HUDEP-2 (cell line): ENCODE measurements at regions not wholly inside any gene's neighbourhood (a gene's known extent, or its start where the extent isn't known, plus 50 kb on each side); places are given as distances from the start of the nearest gene placed in this dataset.

Source experiments
- DNase-seq, 76 experiments: peaks; one replicate each; lab custom pipeline; 2025; ENCODE audit not compliant: unreplicated experiment in 76 of 76; lab: John Stamatoyannopoulos, UW

DNA sequence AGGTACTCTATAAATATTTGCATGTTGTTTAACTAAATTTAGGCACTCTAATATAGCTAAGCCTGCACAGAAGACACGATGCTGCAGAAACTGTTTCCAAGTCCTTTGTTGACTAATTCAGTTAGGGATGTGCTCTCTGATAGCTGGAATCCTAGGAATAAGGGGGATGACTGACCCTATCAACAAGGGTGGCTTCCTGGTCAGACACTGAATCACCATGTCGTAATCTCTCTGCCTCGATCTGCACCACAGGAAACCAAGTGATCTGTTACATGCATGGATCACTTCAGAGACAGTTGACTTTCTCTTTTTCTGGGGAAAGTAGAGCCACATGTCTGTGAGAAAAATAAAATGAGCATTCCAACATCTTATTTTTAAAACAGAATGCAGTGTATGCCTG lies 169.1 kb downstream of the GUCY2F start:
- no peak for DNase-seq

- DNase-seq, result no peak
Observed at GRCh38 chrX:109310031-109310430, 171.9 kb downstream of the GUCY2F start.

- no peak for DNase-seq
Observed at GRCh38 chrX:109301177-109301576, 180.7 kb downstream of the GUCY2F start.

GRCh38 chrX:109300415-109300814 lies 181.5 kb downstream of the GUCY2F start:
- DNase-seq, result no peak

GRCh38 chrX:109299091-109299490 lies 182.8 kb downstream of the GUCY2F start:
- DNase-seq, result no peak

GRCh38 chrX:109294097-109294814 lies 187.6 kb downstream of the GUCY2F start:
- DNase-seq, result no peak

- DNase-seq, result no peak
Observed at GRCh38 chrX:109283870-109284269, 198.0 kb downstream of the GUCY2F start.

GRCh38 chrX:109281483-109282275 lies 200.2 kb downstream of the GUCY2F start:
- DNase-seq, result peak in 11 of 76 experiments; percentile 1 to 45 (median 13)

GRCh38 chrX:109274806-109275205 lies 207.1 kb downstream of the GUCY2F start:
- no peak for DNase-seq

DNA sequence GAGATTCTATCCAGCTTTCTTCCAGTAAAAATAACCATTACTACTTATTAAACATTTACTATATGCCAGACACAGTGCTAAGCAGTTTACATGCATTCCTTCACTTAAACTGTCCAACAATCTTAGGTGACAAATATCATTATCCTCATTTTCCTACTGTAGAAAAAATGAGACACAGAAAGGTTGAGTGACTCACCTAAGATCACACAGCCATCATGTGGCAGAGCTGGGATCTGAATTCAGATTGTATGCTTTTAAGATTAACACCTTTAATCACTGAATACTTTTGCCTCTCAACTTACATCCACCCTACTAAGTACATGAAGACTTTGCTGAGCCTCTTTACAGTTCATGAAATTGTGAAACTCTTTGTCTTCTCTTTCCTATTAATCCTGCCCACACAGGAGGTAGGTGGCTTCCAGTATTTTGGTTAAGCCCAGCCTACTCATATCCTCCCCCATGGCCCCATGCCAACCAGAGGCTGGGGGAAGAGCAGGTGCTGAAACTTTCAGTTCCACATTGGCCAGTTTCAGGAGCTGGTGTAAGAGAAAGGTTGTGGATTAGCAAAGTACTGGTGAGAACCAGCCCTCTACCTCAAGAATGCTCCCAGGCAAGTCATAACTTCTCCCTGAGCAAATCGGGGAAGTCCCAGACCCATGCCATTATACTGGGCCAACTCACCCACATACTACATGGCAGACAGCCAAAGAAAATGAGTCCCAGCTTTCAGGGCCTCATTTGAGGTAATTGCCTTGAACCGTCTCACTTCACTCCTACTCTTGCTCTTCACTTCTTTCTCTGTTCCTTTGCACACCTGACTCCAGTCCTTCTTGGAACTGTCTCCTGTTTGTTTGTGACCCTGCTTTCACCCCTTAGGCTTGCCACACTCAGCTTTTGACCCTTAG lies 211.1 kb downstream of the GUCY2F start:
- DNase-seq, result peak in 2 of 76 experiments; percentile 0 to 1

GRCh38 chrX:109268340-109268739 lies 213.5 kb downstream of the GUCY2F start:
- DNase-seq, result no peak

- no peak for DNase-seq
Observed at GRCh38 chrX:109266034-109266433, 215.9 kb downstream of the GUCY2F start.

GRCh38 chrX:109264878-109265277 lies 217.0 kb downstream of the GUCY2F start:
- no peak for DNase-seq

DNA sequence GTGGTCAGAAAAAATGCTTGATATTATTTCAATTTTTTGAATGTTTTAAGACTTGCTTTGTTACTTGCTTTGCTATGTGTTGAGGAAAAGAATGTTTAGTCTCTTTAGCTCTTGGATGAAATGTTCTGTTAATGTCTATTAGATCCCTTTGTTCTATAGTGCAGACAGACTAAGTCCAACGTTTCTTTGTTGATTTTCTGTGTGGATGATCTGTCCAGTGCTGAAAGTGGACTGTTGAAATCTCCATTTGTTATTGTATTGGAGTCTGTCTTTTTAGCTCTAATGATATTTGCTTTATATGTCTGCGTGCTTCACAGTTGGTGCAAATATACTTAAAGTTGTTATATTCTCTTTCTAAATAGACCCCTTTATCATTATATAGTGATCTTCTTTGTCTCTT lies 220.6 kb downstream of the GUCY2F start:
- no peak for DNase-seq

- no peak for DNase-seq
Observed at GRCh38 chrX:109252789-109253188, 229.1 kb downstream of the GUCY2F start.

GRCh38 chrX:109218761-109219160 lies 263.1 kb downstream of the GUCY2F start:
- no peak for DNase-seq

- DNase-seq, result no peak
Observed at GRCh38 chrX:109199726-109200125, 282.2 kb downstream of the GUCY2F start.

GRCh38 chrX:109190542-109190941 lies 291.3 kb downstream of the GUCY2F start:
- no peak for DNase-seq

DNA sequence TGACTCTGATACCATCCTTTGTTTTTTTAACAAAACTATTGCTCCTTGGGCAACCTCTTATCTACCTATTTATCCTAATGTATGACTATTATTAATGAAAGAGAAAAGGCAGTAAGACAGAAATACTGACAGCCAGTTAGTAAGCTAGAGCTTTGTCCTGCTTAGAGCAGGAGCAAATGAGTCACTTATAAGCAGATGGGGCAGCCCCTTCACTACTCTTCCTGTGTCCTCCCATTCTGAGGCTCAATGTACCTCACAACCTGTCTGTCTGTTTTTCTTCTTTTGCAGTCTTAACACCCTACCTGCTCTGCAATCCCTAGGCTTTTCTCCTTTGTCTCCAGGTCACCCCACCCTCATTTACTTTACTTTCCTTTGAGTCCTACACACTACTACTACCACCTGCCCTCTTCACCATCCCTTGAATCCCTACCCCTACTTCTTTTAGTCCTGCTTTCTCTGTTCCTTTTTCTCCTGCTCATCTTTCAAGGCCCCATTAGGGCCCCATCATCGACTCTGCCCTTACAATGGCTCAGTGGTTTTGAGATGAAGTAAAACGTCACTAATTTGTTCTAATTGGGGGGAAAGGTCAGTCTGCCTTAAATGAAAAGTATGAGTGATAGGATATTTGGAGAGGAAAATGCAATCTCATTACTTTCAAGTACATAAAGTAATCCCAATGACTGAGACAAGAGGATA lies 294.3 kb downstream of the GUCY2F start:
- DNase-seq, result no peak

GRCh38 chrX:109186939-109187338 lies 294.9 kb downstream of the GUCY2F start:
- DNase-seq, result no peak
